ENCODE measurements at regions not wholly inside any gene's neighbourhood (a gene's known extent, or its start where the extent isn't known, plus 50 kb on each side); places are given as distances from the start of the nearest gene placed in this dataset.
A peak's percentile ranks its signal among the peaks of the same experiment; 100 is the strongest.
"Not testable (repeated sequence)": the region's sequence is repeated elsewhere in the genome, so short reads cannot be mapped to it uniquely, and the experiment has no call there.

DNA sequence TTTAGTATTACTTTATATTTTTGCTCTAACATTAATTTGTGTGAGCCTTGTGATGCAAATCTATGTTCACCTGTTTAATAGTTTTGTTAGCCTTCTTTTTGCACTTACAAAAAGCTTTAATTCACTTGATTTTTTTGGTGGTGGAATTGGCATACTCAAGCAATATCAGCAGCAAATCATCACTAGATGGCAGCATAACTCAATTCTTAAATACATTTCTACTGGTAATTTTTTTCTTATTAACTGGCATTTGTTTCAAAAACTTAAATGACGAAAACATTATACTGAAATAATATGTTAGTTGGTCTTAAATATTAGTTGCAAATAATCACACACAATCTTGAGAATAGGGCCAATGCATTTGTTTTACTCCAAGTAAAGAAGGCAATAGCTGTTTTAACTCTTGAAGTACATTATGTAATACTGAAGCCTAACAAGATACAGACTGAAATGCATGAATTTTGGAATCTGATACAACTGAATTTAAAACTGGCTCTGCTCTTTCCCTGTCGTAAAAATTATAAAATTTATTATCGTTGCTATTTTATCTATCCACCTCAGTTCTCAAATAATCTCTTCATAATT lies 151.5 kb downstream of the ATXN7L3B start:
- DNase-seq: peak; percentile 4 to 5

DNA sequence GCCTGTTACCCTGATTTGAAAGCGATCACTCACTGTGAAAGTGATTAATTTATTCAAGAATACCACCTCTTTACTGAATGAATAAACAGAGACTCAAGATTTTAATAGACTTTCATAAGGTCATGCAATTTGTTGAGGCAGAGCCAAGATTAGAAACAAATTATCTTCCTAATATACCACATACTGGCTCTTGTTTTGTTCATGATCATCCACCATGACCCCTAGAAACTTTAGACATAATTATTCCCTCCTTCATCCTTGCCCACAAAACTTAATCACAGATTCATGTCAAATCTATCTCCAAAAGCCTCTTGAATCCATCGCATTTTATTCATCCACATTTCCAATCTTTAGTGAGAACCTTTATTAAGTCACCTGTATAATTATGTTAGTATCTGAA lies 152.3 kb downstream of the ATXN7L3B start:
- no peak for DNase-seq

DNA sequence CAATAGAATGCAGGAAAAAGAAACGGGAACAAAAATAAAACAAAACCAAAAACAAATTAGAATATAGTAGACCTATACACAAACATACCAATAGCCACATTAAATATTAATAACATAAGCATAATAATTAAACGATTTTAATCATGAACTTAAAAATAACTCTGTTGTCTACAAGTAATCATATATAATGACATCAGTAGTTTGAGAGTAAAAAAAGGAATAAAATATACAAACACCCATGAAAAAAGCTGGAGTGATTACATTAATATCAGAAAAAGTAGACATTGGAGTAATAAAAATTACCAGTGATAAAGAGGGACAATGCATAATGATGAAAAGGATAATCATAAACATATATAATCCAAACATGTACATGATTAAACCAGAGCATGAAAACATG lies 181.8 kb downstream of the ATXN7L3B start:
- DNase-seq: no peak

DNA sequence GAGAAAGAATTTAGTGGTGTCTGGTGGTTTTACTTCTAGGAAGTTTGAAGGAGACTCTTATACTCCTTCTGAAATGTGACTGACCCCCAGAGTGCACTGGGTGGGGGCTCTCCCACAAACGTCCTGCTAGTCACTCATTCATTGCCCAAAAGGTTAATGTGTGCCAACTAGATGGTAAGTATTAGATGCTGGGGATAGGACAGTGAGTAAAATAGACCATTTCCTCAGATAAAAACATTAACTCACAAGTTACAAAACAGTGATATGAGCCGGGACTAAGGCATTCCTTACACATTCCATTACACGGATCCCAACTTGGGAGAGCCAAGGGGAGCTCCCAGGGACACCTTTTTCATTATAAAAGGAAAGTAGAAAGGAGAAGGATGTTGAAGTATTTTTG lies 185.1 kb downstream of the ATXN7L3B start:
- DNase-seq: no peak

DNA sequence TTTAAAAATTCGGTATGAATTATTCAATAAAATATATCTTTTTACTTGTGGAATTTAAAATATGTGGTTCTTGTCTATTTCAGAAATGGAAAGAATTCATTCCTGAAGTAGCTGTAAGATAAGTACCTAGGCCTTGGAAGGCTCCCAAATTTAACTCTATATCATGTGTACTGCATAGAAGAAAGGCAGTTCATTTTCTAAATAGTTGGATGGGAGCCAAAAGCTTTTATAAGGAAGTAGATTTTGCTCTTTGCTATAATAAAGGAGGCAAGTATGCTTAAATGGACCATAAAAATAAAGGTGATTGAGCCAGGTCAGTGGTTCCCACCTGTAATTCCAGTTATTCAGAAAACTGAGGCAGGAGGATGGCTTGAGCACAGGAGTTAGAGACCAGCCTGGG lies 187.5 kb downstream of the ATXN7L3B start:
- no peak for DNase-seq

DNA sequence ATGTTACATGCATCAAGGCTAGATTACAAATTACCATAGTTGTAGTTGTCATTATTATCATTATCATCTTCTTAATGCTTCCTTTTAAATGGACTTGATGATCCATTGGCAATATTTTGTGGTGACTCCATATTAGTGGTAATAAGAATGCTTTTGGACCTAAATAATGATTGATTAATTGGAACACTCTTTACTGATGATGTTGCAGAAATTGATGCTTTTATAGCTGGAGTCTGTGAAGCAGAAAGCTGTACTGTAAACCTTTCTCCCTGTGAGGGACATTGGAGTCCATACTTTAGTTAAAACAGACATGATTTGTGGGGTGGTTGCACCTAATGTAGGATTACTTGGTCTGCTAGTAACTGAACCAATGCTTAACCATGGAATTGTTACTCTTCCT lies 190.4 kb downstream of the ATXN7L3B start:
- DNase-seq: no peak

DNA sequence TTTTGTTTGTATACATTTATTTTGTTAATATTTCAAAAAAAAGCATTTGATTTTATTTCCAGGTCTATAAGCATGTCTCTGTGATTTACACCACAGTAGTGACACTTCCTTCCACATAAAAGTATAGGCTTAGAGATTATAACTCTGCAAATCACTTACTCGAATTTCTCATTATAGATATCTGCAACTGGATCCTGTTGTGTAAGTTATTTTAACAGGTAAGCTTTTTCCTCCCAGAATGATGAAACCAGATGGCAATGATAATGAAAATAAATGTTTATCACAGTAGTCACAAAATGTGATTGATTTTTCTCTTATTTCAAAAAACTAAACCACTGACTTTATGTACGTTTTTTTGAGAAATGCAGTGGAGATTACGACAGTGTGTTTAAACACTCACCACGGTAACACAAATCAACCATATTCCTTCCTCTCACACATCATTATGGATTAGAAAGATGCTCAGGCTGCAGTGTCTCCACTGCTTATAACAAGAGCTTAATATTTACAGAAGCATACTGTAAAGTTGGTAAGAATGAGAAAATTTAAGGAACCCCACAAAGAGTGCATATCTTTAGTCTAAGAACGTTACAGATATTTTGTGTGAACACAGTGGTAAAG lies 194.6 kb downstream of the ATXN7L3B start:
- DNase-seq: no peak

DNA sequence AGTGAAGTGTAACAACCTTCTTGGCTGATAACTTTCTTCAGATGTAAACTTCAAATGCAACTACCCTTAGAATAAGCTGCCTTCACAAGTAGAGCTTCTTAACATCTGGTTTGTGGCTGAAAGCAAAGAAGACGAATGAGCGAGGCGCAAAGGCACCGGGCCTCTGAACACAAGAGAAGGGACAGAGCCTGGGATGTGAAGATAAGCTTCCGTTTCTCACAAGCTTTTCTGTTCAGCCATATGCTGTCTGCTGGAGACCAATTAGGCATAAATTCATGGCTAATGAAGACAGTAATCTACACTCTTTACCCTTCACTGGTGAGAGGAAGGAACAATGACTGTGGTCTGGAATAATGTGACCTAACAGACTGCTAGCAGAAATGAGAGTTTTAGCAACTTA lies 195.2 kb downstream of the ATXN7L3B start:
- DNase-seq: no peak

DNA sequence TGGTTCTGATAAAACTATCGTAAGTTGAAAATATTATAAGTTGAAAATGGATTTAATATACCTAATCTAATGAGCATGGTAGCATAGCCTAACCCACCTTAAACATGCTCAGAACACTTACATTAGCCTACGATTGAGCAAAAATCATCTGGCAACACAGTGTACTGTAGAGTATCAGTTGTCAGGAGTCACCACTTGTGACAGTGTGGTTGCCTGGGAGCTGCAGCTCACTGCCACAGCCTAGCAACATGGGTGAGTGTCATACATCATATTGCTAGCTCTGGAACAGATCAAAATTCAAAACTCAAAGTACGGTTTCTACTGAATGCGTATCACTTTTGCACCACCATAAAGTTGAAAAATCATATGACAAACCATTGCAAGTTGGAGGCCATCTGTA lies 203.5 kb downstream of the ATXN7L3B start:
- no peak for DNase-seq

DNA sequence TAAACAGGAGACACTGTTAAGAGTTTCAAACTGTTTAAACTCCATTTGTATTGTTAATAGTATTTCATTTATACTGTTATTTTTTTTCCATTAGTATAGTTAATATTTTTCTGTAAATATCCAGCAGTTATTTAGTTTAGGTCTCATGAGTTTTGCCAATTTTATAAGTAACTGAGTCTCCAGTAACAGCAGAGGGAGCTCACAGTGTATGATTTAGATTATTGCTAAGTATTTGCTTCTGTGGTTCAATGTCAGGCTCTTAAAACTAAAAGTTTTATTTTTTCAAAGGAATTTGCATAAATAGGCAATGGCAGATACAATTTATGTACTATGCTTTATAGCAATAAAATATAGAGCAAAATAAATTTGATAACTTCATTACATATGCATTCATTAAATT lies 209.7 kb downstream of the ATXN7L3B start:
- no peak for DNase-seq

DNA sequence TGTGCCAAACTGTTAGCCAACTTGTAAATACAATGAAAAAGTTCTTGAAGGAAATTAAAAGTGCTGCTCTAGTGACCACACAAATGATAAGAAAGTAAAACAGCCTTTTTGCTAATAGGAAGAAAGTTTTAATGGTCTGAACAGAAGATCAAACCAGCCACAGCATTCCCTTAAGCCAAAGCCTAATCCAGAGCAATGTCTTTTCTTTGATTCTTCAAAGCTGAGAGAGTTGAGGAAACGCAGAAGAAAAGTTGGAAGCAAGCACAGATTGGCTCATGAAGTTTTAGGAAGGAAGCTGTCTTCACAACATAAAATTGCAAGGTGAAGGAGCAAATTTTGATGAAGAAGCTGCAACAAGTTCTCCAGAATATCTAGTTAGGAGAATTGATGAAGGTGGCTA lies 213.8 kb downstream of the ATXN7L3B start:
- no peak for DNase-seq

DNA sequence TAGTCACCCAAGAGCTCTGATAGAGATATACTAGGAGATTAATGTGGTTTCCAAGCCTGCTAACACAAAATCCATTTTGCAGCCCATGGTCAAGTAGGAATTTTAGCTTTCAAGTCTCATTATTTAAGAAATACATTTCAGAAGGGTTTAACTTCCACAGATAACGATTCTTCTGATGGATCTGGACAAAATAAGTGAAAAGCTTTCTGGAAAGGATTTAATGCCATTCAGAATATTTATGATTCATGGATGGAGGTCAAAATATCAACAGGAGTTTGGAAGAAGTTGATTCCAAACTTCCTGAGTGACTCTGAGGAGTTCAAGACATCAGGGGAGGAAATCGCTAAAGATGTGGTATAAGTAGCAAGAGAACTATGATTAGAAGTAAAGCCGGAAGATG lies 214.6 kb downstream of the ATXN7L3B start:
- DNase-seq: no peak

DNA sequence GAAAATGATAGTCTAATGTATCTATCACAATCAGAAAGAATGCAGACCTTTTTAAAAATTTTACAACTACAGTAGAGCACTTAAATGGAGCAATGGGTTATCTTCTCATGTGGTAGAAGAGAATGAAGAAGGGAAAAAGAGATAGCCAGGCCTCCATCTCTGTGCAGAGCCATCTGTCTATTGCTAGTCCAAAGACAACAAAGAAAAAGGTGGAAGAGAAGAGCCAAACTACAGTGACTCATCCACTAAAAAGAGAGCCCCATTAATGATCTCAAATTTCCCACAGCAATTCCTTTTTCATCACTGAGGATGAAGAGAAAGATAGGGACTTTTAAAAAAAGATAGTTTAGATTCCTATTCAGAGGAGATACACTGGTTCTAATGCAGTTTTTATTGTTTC lies 232.9 kb downstream of the ATXN7L3B start:
- DNase-seq: no peak

DNA sequence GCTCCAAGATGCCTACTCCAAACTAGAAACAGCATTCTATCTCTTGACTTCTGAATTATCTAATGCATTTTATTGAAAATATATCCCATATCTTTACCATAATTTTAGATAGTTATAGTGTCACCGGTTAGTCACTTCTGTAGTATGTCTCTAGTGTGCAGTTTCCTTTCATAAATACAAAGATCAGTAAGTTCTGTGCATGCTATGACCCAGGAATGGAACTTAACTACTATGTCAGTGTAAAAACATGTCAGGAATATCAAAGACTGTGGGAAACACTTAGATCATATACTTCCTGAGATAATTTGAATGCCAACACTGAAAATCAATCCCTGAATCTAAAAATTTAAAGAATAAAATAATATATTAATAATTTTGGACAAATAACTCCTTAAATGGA lies 237.6 kb downstream of the ATXN7L3B start:
- DNase-seq: no peak

DNA sequence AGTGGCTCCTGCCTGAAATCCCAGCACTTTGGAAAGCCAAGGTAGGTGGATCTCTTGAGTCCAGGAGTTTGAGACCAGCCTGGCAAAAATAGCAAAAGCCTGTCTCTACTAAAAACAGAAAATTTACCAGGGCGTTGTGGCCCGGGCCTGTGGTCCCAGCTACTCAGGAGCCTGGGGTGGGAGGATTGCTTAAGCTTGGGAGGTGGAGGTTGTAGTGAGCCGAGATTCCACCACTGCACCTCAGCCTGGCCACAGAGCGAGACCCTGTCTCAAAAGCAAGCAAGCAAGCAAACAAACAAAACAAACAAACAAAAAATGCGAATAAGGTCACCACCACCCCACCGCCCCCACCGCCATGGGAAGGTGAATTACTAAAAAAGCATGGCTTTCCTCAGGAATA lies 238.7 kb downstream of the ATXN7L3B start:
- no peak for DNase-seq

DNA sequence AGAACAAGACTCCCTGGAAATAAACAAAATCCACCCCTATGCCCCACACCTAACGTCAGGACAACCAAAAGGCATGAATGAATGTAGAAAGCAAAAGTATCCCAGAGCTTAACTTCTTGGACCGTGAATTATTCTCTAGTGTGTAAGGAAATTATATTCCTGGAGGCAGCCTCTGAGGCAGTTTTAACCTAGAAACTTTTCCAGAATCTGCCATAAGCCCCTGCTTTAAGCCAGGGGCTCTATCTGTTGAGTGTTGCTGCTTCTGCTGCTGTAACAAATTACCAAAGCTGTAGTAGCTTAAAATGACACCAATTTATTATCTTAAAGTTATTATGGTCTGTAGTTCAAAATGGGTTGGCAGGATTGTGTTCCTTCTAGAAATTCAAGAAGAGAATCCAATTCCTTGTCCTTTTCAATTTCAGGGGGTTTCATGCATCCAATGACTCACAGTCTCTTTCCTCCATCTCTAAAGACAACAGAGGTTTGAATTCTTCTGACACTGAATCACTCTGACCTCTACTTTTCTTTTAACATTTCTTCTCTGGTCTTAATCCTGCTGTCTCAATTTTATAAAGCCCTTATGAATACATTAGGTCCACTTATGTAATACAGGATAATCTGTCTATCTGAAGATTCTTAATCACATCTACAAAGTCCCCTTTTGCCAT lies 242.7 kb downstream of the ATXN7L3B start:
- DNase-seq: no peak

DNA sequence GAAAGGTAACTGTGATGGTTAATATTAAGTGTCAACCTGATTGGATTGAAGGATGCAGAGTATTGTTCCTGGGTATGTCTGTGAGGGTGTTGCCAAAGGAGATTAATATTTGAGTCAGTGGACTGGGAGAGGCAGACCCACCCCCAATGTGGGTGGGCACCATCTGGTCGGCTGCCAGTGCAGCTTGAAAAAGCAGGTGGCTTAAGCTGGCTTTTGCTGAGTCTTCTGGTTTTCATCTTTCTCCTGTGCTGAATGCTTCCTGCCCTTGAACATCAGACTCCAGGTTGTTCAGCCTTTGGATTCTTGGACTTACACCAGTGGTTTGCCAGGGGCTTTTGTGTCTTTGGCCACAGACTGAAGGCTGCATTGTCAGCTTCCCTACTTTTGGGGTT lies 243.2 kb downstream of the ATXN7L3B start:
- not testable (repeated sequence) for DNase-seq

DNA sequence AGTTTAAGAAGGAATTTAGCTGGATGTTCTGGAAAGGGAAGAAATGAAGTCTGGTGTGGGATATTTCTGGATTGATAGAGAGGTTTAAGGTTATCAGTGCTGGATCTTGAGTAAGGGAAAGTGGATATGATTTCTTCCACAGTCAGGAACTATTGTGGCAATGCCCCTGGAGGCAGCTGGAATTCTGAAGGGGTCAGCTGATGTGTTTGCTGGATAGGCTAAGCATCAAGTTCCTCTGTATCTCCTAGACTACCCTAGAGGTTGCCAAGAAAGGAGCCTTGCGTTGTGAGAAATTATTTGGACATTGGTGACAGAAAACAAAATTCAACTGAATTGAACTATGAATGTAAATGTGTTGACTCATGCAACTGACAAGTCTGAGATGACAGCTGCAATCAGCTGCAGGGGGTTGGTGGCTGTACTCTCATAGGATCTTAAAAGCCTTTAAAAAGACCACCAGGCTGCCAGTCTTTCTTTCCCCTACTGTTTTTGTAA lies 244.4 kb downstream of the ATXN7L3B start:
- no peak for DNase-seq

DNA sequence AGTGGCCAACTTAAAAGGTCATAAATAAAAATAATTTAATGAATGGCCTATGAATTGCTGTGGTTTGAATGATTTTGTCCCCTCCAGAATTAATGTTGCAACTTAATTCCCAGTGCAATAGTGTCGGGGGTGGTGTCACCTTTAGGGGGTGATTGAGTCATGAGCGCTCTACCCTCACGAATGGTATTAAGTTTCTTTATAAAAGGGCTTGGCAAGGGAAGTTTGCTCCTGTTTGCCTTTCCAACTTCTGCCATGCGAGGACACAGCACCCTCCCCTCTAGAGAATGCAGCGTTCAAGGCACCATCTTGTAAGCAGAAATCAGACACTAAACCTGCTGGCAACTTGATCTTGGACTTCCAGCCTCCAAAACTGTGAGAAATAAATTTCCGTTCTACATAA lies 253.3 kb downstream of the ATXN7L3B start:
- DNase-seq: no peak

DNA sequence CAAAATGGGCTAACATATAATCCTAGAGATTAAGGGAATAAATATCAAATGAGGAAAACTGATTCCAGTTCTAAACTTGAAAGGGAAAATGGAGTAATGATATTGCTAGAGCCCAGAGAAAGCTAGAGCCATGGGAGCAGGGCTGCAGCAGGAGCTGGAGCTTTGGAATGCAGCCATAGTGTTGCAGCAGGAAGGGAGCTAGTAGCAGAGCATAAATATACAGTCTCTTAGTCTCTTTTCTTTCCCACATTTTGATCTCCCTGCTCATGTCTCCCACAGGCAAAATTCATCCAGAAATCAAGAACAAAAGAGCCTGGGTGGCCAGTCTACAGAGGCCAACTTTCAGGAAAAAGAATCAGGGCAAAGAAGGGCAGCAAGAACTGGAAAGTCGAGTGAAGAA lies 253.7 kb downstream of the ATXN7L3B start:
- no peak for DNase-seq

DNA sequence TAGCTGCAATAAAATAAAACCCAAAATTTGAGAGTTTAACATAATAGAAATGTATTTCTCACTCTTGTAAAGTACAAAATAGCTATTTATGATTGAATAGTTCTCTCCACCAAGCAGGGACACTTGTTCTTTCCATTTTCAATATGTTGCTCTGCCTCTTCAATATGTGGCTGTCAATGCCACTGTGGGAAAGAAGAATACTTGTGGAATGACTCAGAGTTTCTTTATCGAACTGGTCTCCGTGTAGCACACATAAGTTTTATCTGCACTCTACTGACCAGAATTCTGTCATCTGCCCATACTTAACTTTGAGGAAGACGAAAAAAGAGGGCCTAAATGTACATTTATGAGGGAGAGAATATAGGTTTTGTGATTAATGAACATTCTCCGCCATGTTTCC lies 256.9 kb downstream of the ATXN7L3B start:
- DNase-seq: no peak

DNA sequence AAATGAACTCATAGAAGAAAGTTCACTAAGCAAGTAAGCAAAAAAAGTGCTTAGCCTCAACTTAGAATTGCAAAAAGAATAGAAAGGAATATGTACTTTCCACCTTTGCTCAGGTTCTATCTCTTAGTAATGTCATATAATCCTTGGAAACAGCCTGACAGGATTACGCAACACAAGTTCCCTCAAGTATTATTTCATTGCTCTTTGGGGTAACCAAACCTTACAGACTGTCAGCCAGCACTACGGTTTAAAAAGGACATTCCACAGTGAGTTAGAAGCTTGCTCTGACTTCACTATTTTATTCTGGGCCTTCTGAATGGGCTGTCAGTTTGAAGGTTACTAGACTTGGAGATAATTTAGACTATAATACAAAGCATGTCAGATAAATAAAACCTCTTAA lies 264.0 kb downstream of the ATXN7L3B start:
- DNase-seq: no peak

DNA sequence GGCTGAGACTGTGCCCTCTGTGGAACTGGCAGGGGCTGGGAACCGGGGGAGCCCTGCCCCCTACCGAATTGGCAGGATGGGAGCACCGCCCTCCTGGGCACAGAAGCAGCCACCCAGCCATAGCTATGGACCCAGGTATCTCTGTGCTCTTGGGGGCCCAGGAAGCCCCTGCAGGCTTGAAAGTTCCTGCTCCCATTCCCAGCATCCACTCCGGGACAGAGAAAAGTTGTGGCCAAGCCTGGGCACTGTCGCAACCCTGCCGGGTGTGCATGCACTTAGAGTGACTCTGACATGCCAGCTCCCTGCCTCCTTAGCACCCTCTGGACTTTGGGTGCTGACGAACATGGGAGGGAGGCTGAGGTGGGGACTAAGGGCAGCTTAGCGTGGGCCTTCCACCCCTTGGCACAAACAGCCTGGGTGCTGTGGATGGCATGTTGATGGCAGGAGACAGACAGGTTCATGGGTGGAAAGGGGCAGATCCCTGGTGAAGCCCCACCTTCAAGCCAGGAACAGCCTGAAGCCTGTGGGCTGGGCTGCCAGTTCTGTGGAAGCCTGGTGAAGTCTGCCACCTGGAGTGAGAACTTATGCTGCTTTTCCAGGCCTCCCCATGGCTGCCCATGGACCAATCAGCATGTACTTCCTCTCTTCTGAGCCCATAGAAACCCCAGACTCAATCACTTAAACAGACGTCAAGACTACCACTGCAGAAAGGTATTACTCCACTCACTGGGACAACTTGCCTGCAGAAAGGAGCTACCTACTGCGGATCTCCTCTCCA lies 279.0 kb downstream of the ATXN7L3B start:
- DNase-seq: no peak

DNA sequence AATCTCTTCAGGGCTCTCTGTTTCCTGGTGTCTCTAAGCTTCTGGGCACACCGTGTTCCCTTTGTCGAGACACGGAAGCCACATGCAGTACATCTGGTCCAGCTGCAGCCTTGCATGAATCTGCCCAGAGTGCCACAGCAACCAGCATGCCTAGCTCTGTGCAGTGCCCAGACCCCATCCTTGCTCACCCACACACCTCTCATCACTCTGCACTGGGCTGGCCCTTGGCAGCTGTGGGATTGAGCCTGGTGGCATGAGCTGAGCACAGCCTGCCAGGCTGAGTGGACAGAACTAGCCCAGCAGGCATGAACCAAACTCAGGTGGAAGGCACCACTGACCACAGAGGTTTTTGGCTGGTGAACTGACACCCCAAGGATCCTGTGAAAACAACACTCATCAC lies 279.9 kb downstream of the ATXN7L3B start:
- no peak for DNase-seq

All from SHP77 (cell line).